ENCODE measurements at regions not wholly inside any gene's neighbourhood (a gene's known extent, or its start where the extent isn't known, plus 50 kb on each side); places are given as distances from the start of the nearest gene placed in this dataset.
A peak's percentile ranks its signal among the peaks of the same experiment; 100 is the strongest.
"Not testable (repeated sequence)": the region's sequence is repeated elsewhere in the genome, so short reads cannot be mapped to it uniquely, and the experiment has no call there.

DNA sequence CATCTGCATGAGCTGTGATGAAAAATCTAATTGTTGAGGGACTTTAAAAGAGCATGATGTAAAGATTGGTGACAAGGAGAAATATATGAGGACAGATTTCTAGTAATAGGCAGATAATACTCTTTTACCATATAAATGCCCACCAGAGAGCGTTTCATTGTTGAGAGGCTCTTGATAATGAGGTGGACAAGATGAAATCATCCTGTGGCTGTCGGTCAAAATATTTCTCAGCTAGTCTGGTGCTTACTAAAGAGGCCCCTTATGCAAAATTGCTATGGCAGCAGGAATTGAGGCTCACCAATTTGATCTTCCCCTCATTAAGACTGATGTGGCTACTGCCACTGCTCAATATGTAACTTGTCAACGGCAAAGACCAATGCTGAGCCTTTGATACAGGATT lies 225.0 kb upstream of the RASGRP1 start:
- no peaks in the 10 kb centered on the region for H3K36me3 Mint-ChIP-seq
- no peak overlapping the region for H3K27ac Mint-ChIP-seq
- no peak for DNase-seq (ENCODE audit: low spot score in 2 of 2)
- ATAC-seq: no peak
- H3K9me3 Mint-ChIP-seq: no peaks in the 10 kb centered on the region

DNA sequence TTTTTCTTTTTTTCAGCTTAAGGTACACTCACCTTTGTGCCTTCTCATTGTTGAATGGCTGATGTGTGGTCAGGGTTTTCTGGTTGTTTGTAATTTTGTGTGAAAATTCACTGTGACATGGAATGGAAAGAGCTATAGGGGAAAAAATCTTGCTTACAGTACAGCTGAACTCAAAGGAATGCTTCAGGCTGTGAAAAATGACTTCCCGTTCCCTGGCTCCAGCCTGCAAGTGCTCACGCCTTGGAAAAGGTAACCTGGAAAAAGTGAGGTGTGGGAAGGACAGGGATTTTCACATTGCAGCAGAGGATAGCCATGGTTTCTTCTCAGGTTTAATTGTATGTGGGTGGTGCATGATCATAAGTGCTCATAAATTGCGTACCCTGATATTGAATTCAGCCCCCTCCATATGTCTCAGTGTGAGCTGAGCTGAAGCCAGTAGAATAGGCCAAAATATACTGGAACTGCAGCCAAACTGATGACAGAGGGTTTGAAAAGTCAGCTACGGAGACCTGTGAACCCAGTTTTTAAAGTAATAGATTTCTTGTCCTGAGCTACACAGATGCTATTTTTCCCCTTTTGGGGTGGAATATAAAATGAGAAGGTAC lies 228.7 kb upstream of the RASGRP1 start:
- no peak for ATAC-seq
- Mint-ChIP-seq H3K9me3 (no peaks in the 10 kb centered on the region), H3K36me3 (no peaks in the 10 kb centered on the region)

GRCh38 chr15:38795471-38796245 lies 231.0 kb upstream of the RASGRP1 start:
- Mint-ChIP-seq H3K27ac (no peak overlapping the region), H3K36me3 (no peaks in the 10 kb centered on the region), H3K9me3 (no peaks in the 10 kb centered on the region)
- DNase-seq (ENCODE audit: low spot score in 2 of 2): no peak
- ATAC-seq: no peak

More for the DNA sequence above, 228.7 kb upstream of the RASGRP1 start:
- no peak for DNase-seq (ENCODE audit: low spot score in 2 of 2)
- H3K27ac Mint-ChIP-seq: no peak overlapping the region

DNA sequence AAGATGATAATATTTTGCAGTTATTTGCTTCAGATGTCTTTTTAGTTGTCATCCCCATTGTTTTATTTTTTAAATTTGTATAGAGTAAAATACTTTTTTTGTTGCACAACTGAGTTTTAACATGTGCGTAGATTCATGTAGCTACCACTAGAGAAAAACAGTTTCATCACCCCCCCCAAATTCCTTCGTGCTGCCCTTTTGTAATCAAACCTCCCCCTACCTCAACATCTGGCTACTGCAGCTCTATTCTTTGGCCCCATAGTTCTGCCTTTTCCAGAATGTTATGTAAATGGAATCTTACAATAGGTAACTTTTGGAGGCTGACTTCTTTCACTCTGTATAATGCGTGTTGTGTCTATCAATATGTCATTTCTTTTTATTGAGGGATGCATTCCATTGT lies 232.0 kb upstream of the RASGRP1 start:
- Mint-ChIP-seq H3K9me3 (no peaks in the 10 kb centered on the region), H3K36me3 (no peaks in the 10 kb centered on the region), H3K27ac (no peak overlapping the region)
- DNase-seq (ENCODE audit: low spot score in 2 of 2) (no peak), ATAC-seq (no peak)

- H3K9me3 Mint-ChIP-seq; H3K36me3 Mint-ChIP-seq; H3K27ac Mint-ChIP-seq; ATAC-seq; DNase-seq (ENCODE audit: low spot score in 2 of 2): not testable (repeated sequence)
Measured at GRCh38 chr15:38797506-38797905, 232.9 kb upstream of the RASGRP1 start.

- DNase-seq (ENCODE audit: low spot score in 2 of 2); H3K27ac Mint-ChIP-seq; ATAC-seq; H3K9me3 Mint-ChIP-seq; H3K36me3 Mint-ChIP-seq: not testable (repeated sequence)
Measured at GRCh38 chr15:38799202-38799601, 234.6 kb upstream of the RASGRP1 start.

- ATAC-seq: no peak
- H3K27ac Mint-ChIP-seq: no peak overlapping the region
- H3K36me3 Mint-ChIP-seq: no peaks in the 10 kb centered on the region
- DNase-seq (ENCODE audit: low spot score in 2 of 2): no peak
- H3K9me3 Mint-ChIP-seq: no peaks in the 10 kb centered on the region
Measured at GRCh38 chr15:38809621-38810020, 245.0 kb upstream of the RASGRP1 start.

DNA sequence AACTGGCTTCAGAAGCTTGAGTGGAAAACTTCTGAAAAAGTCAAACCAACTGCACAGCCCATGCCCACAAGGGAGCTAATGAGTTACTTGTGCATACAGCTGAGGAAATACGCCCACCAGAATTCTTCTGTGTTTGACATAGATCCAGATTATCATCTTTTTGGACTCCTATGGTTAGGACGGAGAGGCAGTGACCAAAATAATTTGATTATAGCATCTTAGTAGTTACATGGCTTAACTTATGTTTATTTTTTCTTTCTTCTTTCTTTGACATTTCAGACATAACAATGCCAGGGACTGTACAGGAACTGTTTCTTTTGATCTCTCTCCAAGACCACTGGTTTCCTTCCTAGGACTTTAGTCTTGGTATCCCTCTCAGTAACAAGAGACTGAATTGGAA lies 246.1 kb upstream of the RASGRP1 start:
- no peaks in the 10 kb centered on the region for H3K9me3 Mint-ChIP-seq
- no peaks in the 10 kb centered on the region for H3K36me3 Mint-ChIP-seq
- ATAC-seq: no peak
- H3K27ac Mint-ChIP-seq: no peak overlapping the region
- DNase-seq (ENCODE audit: low spot score in 2 of 2): no peak

DNA sequence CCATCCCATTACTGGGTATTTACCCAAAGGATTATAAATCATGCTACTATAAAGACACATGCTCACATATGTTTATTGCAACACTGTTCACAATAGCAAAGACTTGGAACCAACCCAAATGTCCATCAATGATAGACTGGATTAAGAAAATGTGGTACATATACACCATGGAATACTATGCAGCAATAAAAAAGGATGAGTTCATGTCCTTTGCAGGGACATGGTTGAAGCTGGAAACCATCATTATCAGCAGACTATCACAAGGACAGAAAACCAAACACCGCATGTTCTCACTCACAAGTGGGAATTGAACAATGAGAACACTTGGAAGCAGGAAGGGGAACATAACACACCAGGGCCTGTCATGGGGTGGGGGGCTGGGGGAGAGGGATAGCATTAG lies 249.6 kb upstream of the RASGRP1 start:
- not testable (repeated sequence) for H3K27ac Mint-ChIP-seq; H3K36me3 Mint-ChIP-seq; DNase-seq (ENCODE audit: low spot score in 2 of 2); ATAC-seq; H3K9me3 Mint-ChIP-seq

DNA sequence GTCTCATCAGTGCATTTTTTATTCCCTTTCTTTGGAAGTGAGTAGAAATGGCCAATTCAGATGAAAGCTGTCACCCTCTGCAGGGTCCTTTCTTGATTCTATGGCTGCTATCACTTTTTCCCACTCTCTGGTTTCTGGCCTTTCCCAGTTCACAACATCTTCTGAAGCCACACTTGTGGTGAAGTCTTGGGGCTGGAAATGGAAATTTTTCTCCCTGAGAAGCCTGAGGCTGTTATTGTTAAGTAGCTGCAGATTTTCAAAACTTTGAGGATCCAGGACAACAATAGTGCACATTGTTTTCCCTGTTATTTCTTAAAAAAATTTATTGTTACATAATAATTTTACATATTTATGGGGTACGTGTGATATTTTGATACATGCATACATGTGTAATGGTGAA lies 250.3 kb upstream of the RASGRP1 start:
- no peak for ATAC-seq
- H3K27ac Mint-ChIP-seq: no peak overlapping the region
- no peaks in the 10 kb centered on the region for H3K9me3 Mint-ChIP-seq
- no peaks in the 10 kb centered on the region for H3K36me3 Mint-ChIP-seq
- no peak for DNase-seq (ENCODE audit: low spot score in 2 of 2)

DNA sequence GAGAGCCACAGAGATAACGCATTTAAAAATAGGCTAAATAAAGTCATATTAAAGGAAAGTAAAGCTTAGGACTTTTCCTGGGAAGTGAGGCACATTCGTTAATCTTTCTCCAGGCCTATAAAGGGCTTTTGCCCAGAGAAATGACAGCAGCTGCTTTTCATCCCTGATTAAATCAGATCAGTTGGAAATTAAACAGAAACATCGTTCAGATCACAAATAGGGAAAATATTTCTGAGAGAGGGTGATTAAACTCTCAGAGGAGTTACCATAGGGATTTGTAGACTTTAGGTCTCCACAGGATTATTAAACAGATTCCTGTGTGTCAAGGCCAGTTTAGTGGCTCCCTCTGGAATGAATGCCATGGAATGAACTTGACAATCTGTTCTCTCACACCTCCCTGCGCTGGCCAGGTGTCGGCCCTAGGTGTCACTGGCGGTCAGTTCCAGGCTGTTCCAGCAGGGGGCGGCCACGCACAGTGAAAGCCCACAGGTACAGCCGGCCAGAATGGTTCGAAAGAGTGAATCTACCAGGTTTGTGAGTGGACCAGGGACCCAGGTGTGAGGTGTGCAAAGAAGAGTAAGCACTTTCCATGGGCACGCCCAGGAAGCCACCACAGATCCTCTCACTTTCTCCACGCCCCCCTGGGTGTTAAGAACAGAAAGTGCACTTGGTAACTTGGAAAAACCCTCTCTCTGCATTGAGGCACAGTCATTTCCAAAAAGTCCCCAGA lies 253.0 kb upstream of the RASGRP1 start:
- DNase-seq (ENCODE audit: low spot score in 2 of 2) (peak; percentile 74 to 92), ATAC-seq (peak; percentile 93 to 94)
- Mint-ChIP-seq H3K9me3 (no peaks in the 10 kb centered on the region), H3K27ac (no peak overlapping the region), H3K36me3 (no peaks in the 10 kb centered on the region)

- no peaks in the 10 kb centered on the region for H3K36me3 Mint-ChIP-seq
- ATAC-seq (peak in 1 of 2 donors; percentile 6), DNase-seq (ENCODE audit: low spot score in 2 of 2) (no peak)
Measured at GRCh38 chr15:38818157-38818790, 253.7 kb upstream of the RASGRP1 start.

DNA sequence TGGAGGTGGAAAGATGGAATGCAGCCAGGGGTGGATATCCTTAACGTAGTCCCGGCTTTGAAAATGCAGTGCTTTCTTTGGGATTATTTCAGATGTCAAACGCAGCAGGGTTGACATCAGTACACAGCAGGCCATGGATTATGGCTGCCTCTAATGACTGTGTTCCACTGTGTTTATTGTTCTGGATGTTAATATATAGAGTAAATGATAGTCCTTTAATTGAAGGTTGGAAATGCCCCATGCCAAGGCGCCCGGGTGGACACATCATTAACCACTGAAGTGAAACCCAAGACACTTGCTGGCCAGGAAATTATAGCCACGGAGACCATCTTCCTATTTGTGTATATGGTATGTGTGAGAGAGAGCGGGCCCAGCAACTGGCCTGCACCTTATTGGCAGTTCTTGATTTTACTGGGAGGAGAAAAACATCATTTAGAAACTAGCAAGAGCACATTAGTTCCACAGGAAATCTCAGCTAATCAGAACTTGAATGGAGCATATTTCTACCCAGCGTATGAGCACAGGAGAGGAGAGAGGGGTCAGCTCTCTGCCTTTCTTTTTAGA lies 254.9 kb upstream of the RASGRP1 start:
- no peaks in the 10 kb centered on the region for H3K9me3 Mint-ChIP-seq
- ATAC-seq (no peak), DNase-seq (ENCODE audit: low spot score in 2 of 2) (no peak)
- H3K36me3 Mint-ChIP-seq: no peaks in the 10 kb centered on the region
- H3K27ac Mint-ChIP-seq: no peak overlapping the region

More at GRCh38 chr15:38818157-38818790, 253.7 kb upstream of the RASGRP1 start:
- Mint-ChIP-seq H3K27ac (no peak overlapping the region), H3K9me3 (no peaks in the 10 kb centered on the region)

DNA sequence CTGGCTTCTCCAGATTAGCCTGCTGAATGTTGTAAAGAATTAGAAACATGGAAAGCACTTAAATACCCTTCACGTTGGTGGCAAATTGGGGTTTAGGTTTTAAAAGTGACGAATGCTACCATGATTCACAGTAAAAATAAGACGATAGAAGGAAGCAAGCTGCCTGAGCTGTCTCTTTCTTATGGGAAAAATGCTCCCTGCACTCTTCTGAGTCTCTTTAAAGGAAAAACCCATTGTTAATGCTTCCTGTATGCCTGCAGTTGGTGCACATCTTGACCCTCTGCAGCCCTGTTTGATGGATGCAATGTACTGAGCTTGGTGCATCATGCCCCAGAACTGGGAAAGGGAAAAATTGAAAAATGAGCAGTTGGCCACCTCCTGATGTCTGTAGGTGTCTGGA lies 258.6 kb upstream of the RASGRP1 start:
- H3K36me3 Mint-ChIP-seq: no peaks in the 10 kb centered on the region
- DNase-seq (ENCODE audit: low spot score in 2 of 2): no peak
- ATAC-seq: no peak
- H3K27ac Mint-ChIP-seq: no peak overlapping the region
- no peaks in the 10 kb centered on the region for H3K9me3 Mint-ChIP-seq

DNA sequence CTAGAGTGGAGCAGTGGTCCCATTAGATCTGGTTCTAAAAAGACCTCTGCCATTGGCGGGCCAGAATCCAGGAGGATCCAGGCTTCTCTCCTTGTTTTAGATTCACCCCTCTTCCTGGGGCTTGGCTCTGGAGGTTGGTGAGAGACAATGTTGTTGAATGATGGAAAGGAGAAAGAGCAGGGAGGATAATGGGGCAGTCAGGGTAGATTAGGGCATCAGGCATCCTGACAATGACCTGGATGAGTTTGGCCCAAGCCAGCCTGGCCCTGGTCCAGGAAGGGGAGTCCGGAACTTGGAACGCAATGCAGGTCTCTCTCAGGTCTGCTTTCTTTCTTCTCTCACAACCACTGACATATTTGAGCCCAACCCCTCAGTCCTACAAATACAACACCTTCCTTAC lies 260.1 kb upstream of the RASGRP1 start:
- no peak for ATAC-seq
- no peak for DNase-seq (ENCODE audit: low spot score in 2 of 2)
- Mint-ChIP-seq H3K27ac (no peak overlapping the region), H3K9me3 (no peaks in the 10 kb centered on the region), H3K36me3 (no peaks in the 10 kb centered on the region)

DNA sequence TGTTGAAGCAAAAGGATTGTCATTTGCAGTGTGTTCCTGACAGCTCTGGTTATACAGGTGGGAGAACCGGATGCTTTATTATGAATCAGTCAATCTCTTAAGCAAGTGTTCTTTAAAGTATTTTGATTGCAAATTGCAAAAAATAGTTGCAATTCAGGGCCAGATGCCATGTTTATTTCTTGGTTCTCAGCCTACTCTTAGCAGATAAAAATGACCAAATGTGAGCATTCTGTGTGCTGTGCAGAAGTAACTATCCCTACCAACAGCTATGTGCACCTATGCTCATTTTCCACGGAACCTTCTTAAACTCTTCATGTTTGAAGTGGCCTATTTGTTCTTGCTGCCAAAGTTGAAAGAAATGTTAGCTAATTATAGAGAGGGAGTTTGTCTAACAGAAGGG lies 262.3 kb upstream of the RASGRP1 start:
- Mint-ChIP-seq H3K27ac (no peak overlapping the region), H3K36me3 (no peaks in the 10 kb centered on the region), H3K9me3 (no peaks in the 10 kb centered on the region)
- ATAC-seq (no peak), DNase-seq (ENCODE audit: low spot score in 2 of 2) (no peak)

- Mint-ChIP-seq H3K36me3 (no peaks in the 10 kb centered on the region), H3K27ac (no peak overlapping the region), H3K9me3 (no peaks in the 10 kb centered on the region)
- ATAC-seq: no peak
- DNase-seq (ENCODE audit: low spot score in 2 of 2): no peak
Measured at GRCh38 chr15:38828031-38828532, 263.5 kb upstream of the RASGRP1 start.
